Calu3 (cell line): ENCODE measurements at regions not wholly inside any gene's neighbourhood (a gene's known extent, or its start where the extent isn't known, plus 50 kb on each side); places are given as distances from the start of the nearest gene placed in this dataset.

ENCODE experiments used
- BruUV-seq: library from RNA; stranded (reverse); fragments of 400-500 nt; replicated peaks from 2 replicates; lab custom pipeline; 2021; lab: Mats Ljungman, UMichigan
- CTCF ChIA-PET: fragments of 300-600 bp; sonication (Branson Sonifier 250); formaldehyde crosslinking; loops from one replicate; lab custom pipeline; 2022; ENCODE audit warnings: antibody characterized with exemption; lab: Charles Lee
- DNase-seq: peaks from one replicate; pipeline ENCODE4 v3.0.0; 2022
- H3K27ac Mint-ChIP-seq: one replicate; pipeline ENCODE4 v1.8.0; 2022; ENCODE audit warnings: mixed read lengths; ENCODE audit not compliant: unreplicated experiment
- H3K27me3 Mint-ChIP-seq: one replicate; pipeline ENCODE4 v1.8.0; 2022; ENCODE audit warnings: mixed read lengths; ENCODE audit not compliant: unreplicated experiment
- H3K36me3 Mint-ChIP-seq: one replicate; pipeline ENCODE4 v1.8.0; 2022; ENCODE audit warnings: mild to moderate bottlenecking, moderate library complexity, mixed read lengths; ENCODE audit not compliant: insufficient read depth, unreplicated experiment
- H3K4me1 Mint-ChIP-seq: one replicate; pipeline ENCODE4 v1.8.0; 2022; ENCODE audit warnings: mild to moderate bottlenecking, low read depth, mixed read lengths; ENCODE audit not compliant: unreplicated experiment
- H3K4me3 Mint-ChIP-seq: one replicate; pipeline ENCODE4 v1.8.0; 2022; ENCODE audit warnings: mild to moderate bottlenecking, low read depth, moderate library complexity, mixed read lengths; ENCODE audit not compliant: unreplicated experiment
- H3K9me3 Mint-ChIP-seq: one replicate; pipeline ENCODE4 v1.8.0; 2022; ENCODE audit warnings: low read depth, mixed read lengths; ENCODE audit not compliant: unreplicated experiment
- intact Hi-C: fragments of 100-400 bp; cut with micrococcal nuclease; formaldehyde crosslinking; loops from one replicate; pipeline ENCODE4 v1.10.0; 2022; ENCODE audit not compliant: unreplicated experiment
- TF ChIP-seq, protein P1 (sequence below): fragments of 200-600 bp; IDR thresholded peaks from one replicate; pipeline ENCODE4 v1.8.0; 2022; ENCODE audit warnings: antibody characterized with exemption; ENCODE audit not compliant: unreplicated experiment

DNA sequence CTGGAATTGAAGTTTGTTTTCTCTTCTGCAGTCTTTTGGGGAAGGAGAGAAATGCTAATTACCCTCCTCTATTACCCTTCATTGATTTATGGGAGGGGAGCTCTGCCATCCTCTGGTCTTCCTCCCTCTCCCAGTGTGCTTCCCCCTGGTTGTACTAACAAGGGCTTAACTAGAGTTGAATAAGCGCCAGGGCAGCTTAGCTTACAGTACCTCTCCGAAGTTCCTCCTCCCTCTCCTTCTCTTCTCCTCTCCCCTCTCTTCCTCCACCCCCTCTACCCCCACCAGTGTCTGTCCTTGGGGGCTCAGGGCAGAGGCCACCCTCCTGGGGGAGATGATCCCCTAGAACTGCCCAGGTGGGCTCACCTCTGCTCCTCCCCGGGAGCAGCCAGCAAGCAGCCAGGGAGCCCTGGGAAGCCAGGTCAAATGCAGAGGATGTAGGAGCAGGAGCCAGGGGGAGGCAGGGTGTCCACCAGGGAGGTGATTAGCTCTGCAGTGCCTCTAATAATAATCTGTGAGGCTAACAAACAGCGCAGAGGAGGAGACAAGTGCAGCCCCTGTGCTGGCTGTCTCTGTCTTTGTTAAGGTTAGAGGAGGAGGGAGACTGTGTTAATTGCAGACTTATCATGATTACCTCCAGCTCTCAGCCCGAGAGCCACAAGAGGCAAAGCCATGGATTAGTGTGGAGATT lies 191.6 kb upstream of the CADM1 start:
- intact Hi-C loops = no loop called here
- Mint-ChIP-seq H3K9me3 (peaks cover 6% of the 10 kb centered on the region), H3K27me3 (no peaks in the 10 kb centered on the region), H3K4me3 (no peak overlapping the region), H3K4me1 (no peaks in the 10 kb centered on the region), H3K27ac (no peak overlapping the region), H3K36me3 (no peaks in the 10 kb centered on the region)
- DNase-seq = no peak
- BruUV-seq = no TSS peak
- TF ChIP-seq, protein P1, sequence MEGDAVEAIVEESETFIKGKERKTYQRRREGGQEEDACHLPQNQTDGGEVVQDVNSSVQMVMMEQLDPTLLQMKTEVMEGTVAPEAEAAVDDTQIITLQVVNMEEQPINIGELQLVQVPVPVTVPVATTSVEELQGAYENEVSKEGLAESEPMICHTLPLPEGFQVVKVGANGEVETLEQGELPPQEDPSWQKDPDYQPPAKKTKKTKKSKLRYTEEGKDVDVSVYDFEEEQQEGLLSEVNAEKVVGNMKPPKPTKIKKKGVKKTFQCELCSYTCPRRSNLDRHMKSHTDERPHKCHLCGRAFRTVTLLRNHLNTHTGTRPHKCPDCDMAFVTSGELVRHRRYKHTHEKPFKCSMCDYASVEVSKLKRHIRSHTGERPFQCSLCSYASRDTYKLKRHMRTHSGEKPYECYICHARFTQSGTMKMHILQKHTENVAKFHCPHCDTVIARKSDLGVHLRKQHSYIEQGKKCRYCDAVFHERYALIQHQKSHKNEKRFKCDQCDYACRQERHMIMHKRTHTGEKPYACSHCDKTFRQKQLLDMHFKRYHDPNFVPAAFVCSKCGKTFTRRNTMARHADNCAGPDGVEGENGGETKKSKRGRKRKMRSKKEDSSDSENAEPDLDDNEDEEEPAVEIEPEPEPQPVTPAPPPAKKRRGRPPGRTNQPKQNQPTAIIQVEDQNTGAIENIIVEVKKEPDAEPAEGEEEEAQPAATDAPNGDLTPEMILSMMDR = no peak
- CTCF ChIA-PET = no interaction called here

DNA sequence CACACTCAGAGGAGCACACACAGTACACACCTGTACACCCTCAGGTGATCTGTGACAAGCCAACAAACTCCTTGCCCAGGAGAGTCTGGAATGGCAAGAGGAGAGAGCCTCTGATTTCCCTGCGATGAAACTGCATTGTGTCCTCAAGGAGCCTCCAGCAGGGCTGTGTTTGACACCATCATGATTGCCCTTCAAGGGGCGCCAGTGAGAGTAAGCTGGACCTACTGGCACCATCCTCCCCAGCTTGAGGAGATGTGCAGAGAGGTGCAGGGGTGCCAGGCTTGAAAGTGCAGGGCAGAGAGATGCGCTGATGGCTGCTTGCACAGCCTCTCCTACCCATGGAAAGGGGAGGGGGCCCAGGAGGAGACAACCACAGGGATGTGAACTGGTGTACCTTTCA lies 188.8 kb upstream of the CADM1 start:
- intact Hi-C loops = no loop called here
- Mint-ChIP-seq H3K9me3 (peaks cover 6% of the 10 kb centered on the region), H3K27ac (no peak overlapping the region), H3K4me3 (no peak overlapping the region), H3K36me3 (no peaks in the 10 kb centered on the region), H3K4me1 (no peaks in the 10 kb centered on the region), H3K27me3 (no peaks in the 10 kb centered on the region)
- BruUV-seq = no TSS peak
- TF ChIP-seq, protein P1 = no peak
- DNase-seq = no peak
- CTCF ChIA-PET = no interaction called here

DNA sequence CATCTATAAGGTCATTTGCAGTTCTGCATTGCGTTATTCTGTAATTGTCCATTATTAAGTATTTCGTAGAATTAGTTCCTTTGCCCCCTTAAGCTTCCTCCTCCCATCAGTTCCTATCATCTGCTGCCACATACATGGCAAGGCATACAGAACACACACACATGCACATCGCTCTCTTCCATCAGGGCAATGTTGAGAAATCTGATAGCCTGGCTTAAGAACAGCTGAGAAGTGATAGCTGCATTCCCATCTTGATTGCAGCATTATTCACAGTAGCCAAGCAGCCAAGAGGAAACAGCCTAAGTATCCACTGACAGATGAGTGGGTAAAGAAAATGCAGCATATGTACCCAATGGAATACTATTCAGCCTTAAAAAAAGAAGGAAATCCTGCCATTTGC lies 186.8 kb upstream of the CADM1 start:
- CTCF ChIA-PET = no interaction called here
- Mint-ChIP-seq H3K36me3 (no peaks in the 10 kb centered on the region), H3K27me3 (no peaks in the 10 kb centered on the region), H3K4me1 (no peaks in the 10 kb centered on the region), H3K27ac (no peak overlapping the region), H3K4me3 (no peak overlapping the region), H3K9me3 (peaks cover 8% of the 10 kb centered on the region)
- DNase-seq = no peak
- no TSS peak for BruUV-seq
- intact Hi-C loops = no loop called here
- TF ChIP-seq, protein P1 = no peak

DNA sequence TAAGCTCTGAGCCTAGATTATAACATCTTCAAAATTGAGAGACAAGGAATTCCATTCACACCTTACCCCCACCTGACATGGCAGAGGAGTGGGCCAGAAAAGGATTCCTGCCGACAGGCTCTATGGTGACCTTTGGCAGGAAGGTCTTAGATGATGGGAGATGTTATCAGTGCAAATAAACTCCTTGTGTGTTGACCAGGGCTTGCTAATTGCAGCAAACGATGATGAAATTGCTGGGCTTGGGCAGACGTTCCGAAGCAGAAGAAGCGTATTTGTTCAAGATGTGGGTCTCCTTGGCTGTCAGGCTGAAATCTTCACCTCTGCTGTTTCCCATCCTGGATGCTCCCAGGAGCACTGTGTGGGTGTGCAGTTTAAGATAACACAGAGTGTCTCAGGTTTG lies 183.7 kb upstream of the CADM1 start:
- H3K27ac Mint-ChIP-seq = no peak overlapping the region
- peaks cover 17% of the 10 kb centered on the region for H3K9me3 Mint-ChIP-seq
- intact Hi-C loops = no loop called here
- TF ChIP-seq, protein P1 = no peak
- CTCF ChIA-PET = no interaction called here
- no peak overlapping the region for H3K4me3 Mint-ChIP-seq
- H3K4me1 Mint-ChIP-seq = no peaks in the 10 kb centered on the region
- no peaks in the 10 kb centered on the region for H3K36me3 Mint-ChIP-seq
- no TSS peak for BruUV-seq
- DNase-seq = no peak
- no peaks in the 10 kb centered on the region for H3K27me3 Mint-ChIP-seq
